SK-N-DZ (cell line): ENCODE measurements at regions not wholly inside any gene's neighbourhood (a gene's known extent, or its start where the extent isn't known, plus 50 kb on each side); places are given as distances from the start of the nearest gene placed in this dataset.

Experiments used
- DNase-seq: peaks from one replicate; pipeline ENCODE4 v3.0.0-alpha.2; 2015; ENCODE audit warnings: low spot score

DNA sequence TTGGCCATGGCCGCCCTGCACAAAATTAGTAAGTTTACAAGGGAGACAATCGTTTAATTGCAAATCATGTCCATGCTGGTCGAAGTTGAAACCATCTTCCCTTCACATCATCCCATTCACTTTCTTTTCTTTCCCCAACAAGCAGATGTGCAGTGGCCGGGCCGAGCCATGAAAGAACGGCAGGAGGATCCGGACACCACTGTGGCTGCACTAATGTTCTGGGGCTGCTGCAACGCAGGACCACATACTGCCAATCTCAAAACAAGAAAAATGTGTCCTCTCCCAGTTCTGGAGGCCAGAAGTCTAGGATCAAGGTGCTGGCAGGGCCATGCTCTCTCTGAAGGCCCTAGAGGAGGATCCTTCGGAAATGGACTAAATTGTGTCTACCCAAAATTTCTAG is 227.4 kb upstream of the MYT1L start:
- no peak for DNase-seq

DNA sequence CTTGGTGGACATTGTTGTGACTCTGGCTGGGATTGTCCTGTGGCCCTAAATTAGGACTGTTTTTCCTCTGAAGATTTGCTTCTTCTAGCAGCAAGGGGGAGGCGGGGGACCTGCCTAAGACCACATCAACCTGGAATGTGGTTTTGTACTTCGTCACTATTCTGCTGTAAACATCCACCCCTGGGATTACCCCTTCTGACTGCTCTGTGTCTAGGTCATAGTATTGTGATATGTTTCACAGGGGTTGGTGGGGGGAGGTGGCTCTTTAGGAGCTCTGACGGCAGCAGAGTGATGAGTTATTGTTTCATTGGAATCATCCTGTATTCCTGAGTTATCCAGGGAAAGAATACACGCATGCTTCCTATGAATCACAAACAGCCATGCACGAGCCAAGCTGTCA is 226.4 kb upstream of the MYT1L start:
- no peak for DNase-seq

- no peak for DNase-seq
Measured at GRCh38 chr2:2550856-2551255, 219.8 kb upstream of the MYT1L start.

DNA sequence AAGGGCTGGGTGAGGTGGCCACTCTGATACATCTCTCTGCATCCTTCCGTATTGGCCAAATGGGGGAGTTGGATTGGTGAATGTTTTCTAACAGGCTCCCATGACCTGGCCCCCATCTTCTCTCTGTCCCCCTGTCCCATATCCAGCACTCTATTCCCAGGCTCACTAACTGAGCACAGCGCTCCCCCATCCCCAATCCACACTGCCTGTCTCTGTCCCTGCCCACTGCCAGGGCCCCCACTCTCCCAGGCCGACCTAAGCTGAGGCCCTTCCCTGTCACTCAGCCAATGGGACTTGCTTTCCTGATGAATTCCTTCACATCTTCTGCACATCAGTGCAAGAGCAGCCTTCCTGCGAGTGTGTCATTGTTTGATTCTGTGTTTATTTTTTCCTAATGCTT is 216.8 kb upstream of the MYT1L start:
- DNase-seq = no peak

DNA sequence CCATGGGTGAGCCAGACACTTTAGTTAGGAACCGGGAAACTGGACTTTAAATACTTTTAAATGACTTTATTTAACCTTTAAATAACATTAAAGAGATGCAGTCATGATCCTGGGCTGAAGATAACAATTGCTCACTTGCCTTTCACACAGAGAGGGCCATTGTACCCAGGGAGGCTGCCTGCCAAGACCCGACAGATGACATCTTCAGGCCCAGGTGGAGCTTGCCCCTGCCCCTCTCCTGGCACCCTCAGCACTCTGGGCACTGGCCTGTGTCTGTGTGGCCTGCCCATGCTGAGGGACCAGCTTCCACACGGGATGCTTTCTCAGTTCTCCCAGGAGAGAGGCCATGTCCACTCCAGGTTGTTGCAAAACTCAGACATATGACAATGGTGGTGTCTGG is 216.4 kb upstream of the MYT1L start:
- no peak for DNase-seq

- DNase-seq = no peak
Measured at GRCh38 chr2:2546046-2546445, 215.0 kb upstream of the MYT1L start.

DNA sequence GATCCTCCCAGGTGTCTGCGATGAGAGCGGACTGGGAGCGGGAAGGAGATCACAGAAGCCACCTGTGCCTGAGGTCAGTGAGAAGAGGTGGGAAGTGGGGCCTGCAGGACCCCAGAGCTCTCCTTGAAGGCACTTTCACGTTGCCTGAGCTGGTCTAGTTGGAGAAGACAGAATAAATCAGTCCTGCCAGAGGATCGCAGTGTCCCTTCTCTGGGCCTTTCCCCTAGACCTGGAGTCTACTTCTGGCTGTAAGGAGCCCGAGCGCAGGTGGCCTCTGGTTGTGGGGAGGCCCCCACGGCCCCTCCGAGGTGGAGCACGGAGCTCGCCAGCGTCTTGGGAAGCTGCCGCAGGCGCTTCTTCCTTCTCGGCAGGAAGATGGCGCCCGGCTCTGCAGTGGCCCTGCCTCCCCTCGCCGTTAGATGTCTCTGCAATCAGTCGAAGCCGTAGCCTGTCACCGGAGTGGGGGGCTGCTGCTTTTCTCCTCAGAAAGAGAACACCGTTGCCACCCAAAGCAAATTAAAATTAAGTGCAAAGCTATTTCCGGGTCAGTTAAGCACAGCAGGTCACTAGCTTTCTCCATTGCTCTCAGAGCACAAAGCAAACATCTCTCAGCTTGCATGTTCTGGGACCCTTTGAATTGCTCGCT is 212.0 kb upstream of the MYT1L start:
- peak; percentile 51 for DNase-seq

GRCh38 chr2:2542316-2542715 is 211.2 kb upstream of the MYT1L start:
- no peak for DNase-seq

- DNase-seq = no peak
Measured at GRCh38 chr2:2540406-2540805, 209.3 kb upstream of the MYT1L start.

DNA sequence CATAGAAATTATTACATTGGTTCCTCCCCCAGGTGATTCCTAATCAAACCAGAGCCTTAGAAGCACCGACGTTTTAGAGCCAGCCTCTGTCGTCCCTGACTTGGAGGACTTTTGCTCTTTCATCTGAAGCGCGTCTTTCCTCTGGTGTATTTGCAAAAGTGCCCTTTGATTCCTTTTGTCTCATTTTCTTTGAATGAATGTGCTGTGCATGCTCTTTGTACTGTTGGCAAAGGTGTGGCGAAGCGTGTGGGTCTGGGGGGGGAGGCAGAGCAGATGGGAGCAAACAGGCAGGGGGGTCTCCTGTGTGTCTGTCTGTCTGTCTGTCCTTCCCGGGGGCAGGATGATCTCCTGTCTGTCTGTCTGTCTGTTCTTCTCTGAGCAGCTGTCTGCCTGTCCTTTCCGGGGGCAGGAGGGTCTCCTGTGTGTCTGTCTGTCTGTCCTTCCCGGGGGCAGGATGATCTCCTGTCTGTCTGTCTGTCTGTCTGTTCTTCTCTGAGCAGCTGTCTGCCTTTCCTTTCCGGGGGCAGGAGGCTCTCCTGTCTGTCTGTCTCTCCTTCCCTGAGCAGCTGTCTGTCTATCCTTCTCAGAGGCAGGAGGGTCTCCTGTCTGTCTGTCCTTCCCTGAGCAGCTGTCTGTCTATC is 205.5 kb upstream of the MYT1L start:
- no peak for DNase-seq

DNA sequence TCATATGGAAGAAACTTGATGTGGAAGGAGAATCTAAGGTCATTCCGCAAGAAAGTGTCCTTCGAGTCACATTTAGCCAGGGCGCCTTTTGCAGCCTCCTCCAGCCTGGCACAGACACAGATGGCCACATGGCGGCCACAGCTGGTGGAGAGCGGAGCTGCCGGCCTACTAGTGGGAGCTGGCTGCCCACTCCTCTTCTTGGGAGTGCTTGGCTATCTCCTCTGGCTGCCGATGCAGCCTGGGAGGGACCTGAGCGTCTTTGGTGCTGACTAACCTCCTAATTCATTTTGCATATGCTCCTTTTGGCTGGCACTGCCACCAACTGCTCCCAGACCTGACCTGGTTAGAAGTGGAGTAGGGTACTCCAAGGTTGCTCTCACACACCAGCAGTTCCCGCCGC is 199.3 kb upstream of the MYT1L start:
- no peak for DNase-seq

DNA sequence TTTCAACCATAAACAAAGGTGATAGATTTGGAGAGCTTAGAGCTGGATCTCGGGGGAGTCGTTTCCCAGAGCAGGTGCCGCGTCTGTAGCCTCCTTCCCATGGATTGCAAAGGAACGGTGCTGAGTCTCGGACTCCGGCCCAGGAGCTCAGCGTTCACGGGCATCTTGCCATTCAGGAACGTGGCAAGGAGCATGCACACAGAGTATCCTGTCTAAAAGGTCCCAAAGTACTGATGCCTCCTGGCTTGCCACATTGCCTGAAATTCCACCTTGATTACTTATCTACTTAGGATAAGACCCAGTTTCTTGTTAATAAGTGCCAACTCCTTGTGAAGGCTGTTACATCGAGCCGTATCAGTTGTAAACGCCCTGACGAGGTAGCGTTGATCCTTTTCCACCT is 197.8 kb upstream of the MYT1L start:
- no peak for DNase-seq

DNA sequence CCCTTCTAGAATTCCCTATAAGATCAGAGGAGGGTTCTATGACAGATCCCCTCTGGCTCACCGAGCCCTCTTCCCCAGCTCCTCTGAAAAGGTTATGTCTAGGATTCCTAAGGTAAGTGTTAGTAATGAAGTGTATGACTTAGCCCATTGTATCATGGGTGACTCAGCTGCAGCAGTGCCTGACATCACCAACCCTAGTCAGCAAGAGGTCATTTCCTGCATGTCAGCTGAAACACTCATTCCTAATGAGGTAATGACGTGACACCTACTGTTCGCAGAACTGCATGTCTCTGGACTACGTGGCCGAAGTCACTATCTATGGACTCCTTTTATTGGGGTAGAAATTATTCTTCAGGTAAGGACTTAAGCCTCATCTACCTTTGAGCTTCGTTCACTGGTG is 196.1 kb upstream of the MYT1L start:
- no peak for DNase-seq

DNA sequence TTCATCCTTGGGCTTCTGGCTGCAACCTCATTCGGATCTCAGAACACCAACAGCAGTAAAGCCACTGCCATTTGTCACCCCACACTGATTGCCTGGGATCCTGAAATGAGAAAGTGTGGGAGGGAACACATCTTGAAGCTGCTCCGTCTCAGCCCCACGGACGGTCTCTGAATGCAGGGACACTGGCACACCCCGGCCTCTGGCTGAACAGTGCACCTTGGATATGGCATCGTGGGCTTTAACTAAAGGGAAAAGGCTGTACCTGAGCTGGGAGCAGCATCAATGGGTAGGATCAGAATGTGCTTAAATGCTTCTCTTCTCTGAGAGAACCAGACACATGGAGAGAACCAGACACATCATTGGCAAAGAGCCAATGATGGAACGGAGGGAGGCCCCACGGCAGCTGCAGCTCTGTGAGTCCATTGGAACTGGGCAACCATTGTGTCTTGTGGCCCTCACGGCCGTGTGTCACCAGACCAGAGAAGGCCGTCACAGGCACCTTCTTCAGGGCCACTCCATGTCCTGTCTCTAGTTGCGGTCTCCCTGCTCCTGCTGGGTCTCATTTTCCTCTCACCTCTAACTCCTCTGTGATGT is 193.4 kb upstream of the MYT1L start:
- peak; percentile 45 for DNase-seq

GRCh38 chr2:2523461-2524347 is 192.6 kb upstream of the MYT1L start:
- DNase-seq = peak; percentile 12

- DNase-seq = no peak
Measured at GRCh38 chr2:2520401-2520811, 189.3 kb upstream of the MYT1L start.

- DNase-seq = no peak
Measured at GRCh38 chr2:2519381-2519780, 188.3 kb upstream of the MYT1L start.

- no peak for DNase-seq
Measured at GRCh38 chr2:2517399-2517798, 186.3 kb upstream of the MYT1L start.

- DNase-seq = no peak
Measured at GRCh38 chr2:2516386-2516785, 185.3 kb upstream of the MYT1L start.

GRCh38 chr2:2512931-2513330 is 181.9 kb upstream of the MYT1L start:
- DNase-seq = no peak

GRCh38 chr2:2507417-2507997 is 176.4 kb upstream of the MYT1L start:
- DNase-seq = peak; percentile 15

DNA sequence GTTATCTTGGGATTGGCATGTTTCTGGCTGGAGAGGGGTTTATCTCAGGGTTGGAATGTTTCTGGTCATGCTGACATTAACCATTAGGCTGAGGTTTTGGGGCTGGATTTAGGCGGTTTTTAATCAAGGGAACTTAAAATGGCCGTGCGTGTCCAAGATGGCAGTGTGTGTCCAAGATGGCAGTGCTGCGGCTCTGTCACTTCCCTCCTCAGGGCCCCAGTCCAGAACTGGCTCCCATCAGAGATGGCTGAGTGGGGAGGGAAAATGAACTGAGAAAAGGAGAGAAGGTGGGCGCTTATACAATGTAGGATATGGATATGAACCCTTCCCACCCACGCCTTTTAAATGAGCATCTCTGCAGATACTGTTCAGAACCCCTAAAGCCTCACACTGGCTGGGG is 175.5 kb upstream of the MYT1L start:
- DNase-seq = no peak
